ENCODE measurements at regions not wholly inside any gene's neighbourhood (a gene's known extent, or its start where the extent isn't known, plus 50 kb on each side); places are given as distances from the start of the nearest gene placed in this dataset.

DNA sequence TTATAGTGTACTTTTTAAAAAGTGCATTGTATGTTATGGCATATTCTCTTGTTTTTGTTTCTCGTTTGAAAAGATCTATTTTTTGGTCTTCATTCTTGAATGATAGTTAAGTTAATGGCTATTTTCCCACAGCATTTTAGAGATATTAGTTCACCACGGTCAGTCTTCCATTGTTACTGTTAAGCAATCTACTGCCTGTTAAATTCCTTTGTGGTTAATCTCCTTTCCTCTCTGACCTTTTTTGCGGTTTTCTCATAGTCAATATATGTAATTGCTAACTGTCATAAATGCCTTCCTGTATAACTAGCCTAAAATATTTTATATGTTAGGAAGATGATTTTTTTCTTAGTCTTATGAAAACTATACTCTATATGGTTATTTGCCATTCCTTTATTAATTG, 250.8 kb upstream of the FBXL7 start:
- H3K4me3 ChIP-seq (ENCODE audit: low read depth, low read length) = no peak overlapping the region
- DNase-seq (ENCODE audit: low read depth) = peak; percentile 71
- TF ChIP-seq, protein P1, sequence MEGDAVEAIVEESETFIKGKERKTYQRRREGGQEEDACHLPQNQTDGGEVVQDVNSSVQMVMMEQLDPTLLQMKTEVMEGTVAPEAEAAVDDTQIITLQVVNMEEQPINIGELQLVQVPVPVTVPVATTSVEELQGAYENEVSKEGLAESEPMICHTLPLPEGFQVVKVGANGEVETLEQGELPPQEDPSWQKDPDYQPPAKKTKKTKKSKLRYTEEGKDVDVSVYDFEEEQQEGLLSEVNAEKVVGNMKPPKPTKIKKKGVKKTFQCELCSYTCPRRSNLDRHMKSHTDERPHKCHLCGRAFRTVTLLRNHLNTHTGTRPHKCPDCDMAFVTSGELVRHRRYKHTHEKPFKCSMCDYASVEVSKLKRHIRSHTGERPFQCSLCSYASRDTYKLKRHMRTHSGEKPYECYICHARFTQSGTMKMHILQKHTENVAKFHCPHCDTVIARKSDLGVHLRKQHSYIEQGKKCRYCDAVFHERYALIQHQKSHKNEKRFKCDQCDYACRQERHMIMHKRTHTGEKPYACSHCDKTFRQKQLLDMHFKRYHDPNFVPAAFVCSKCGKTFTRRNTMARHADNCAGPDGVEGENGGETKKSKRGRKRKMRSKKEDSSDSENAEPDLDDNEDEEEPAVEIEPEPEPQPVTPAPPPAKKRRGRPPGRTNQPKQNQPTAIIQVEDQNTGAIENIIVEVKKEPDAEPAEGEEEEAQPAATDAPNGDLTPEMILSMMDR (IDR thresholded peaks at IDR 0.05; ENCODE audit: insufficient read depth, low read depth, low read length) = no peak

GRCh38 chr5:15248731-15249130, 251.2 kb upstream of the FBXL7 start:
- no peak overlapping the region for H3K4me3 ChIP-seq (ENCODE audit: low read depth, low read length)
- TF ChIP-seq, protein P1 (IDR thresholded peaks at IDR 0.05; ENCODE audit: insufficient read depth, low read depth, low read length) = no peak
- DNase-seq (ENCODE audit: low read depth) = no peak

DNA sequence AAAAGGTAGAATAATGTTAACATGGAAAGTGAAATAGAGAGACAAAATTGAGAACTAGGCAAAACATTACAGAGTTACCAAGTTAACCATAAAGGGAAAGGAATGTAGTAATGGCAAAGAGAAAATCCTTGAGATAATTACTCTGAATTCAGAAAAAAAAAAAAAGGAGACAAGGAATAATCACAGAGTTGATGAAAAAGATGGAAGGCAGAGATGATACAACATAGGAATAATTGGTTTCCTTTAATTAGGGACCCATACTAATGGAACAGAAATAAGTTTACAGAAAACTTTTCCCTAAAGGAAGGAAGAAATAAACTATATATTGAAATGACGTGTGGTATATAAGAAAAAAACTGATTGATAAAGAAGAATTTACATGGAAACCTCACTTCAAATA, 254.1 kb upstream of the FBXL7 start:
- no peak overlapping the region for H3K4me3 ChIP-seq (ENCODE audit: low read depth, low read length)
- TF ChIP-seq, protein P1 (IDR thresholded peaks at IDR 0.05; ENCODE audit: insufficient read depth, low read depth, low read length) = no peak
- no peak for DNase-seq (ENCODE audit: low read depth)

DNA sequence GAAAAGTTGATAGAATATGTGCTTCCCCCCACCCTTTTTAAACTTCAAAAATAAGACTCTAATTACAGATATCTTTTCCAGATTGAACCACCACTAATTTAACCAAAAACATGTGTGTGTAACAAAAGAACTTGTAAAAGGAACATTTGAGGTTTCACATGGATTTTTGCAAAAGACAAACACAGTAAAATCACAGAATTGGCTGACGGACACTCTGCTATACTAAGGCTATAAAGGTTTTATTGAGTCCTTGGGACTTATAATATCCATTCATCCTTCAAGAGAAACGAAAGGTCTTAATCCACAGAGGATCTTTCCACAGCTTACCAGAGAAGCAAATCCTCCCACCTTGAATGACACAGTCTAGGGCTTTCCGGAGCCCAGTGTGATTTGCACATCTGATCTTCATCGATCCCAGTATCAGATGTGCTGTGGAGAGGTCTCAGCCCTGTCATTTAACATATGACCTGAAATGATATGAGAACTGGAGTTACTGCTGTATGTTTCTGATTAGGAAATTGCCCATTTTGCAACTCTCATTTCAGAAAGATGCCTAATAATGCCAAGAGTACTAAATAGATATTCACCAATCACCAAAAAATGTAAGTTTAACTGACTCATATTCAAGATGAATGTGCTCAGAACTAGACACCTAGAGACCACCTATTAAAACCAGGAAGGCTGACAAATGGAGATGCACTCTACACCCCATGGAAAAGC, 256.5 kb upstream of the FBXL7 start:
- DNase-seq (ENCODE audit: low read depth) = no peak
- TF ChIP-seq, protein P1 (IDR thresholded peaks at IDR 0.05; ENCODE audit: insufficient read depth, low read depth, low read length) = no peak
- no peak overlapping the region for H3K4me3 ChIP-seq (ENCODE audit: low read depth, low read length)

DNA sequence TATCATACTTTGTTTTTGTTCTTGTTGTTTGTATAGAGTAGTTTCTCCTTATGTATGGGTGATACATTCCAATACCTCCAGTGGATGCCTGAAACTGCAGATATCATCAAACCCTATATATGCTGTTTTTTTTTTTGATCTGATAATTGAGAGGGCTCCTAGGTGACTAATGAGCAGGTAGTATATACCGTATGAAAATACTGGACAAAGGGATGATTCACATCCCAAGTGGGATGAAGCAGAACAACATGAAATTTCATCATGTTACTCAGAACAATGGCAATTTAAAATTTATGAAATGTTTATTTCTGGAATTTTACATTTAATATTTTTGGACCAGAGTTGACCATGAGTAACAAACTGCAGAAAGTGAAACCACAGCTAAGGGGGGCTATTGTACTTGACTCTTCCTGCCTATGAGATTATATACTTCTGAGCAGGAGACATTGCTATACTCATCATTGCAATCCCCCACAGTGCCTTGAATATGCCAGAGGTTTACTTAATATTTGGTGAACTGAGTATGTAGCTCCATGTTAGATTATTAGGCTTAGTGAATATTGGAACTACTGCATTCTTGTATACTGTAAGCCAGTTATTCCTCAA, 258.7 kb upstream of the FBXL7 start:
- no peak overlapping the region for H3K4me3 ChIP-seq (ENCODE audit: low read depth, low read length)
- no peak for DNase-seq (ENCODE audit: low read depth)
- TF ChIP-seq, protein P1 (IDR thresholded peaks at IDR 0.05; ENCODE audit: insufficient read depth, low read depth, low read length) = no peak

- no peak overlapping the region for H3K4me3 ChIP-seq (ENCODE audit: low read depth, low read length)
- no peak for DNase-seq (ENCODE audit: low read depth)
- TF ChIP-seq, protein P1 (IDR thresholded peaks at IDR 0.05; ENCODE audit: insufficient read depth, low read depth, low read length) = no peak
Measured at GRCh38 chr5:15238006-15238405, 262.0 kb upstream of the FBXL7 start.

Data from fibroblast of villous mesenchyme (primary cell).